Endothelial cell of umbilical vein (primary cell): ENCODE measurements at regions not wholly inside any gene's neighbourhood (a gene's known extent, or its start where the extent isn't known, plus 50 kb on each side); places are given as distances from the start of the nearest gene placed in this dataset.

ENCODE experiments used
- BruUV-seq: library from RNA; stranded (reverse); fragments of 400-500 nt; replicated peaks from 2 replicates; lab custom pipeline; 2021; lab: Mats Ljungman, UMichigan
- CTCF ChIA-PET: fragments of 300-600, 350-600 bp; sonication (Branson Sonifier 250); formaldehyde crosslinking; loops from one replicate; lab custom pipeline; 2021; ENCODE audit warnings: antibody characterized with exemption, inconsistent platforms; lab: Charles Lee
- POLR2A ChIA-PET: fragments of 300-600, 350-600 bp; sonication (Branson Sonifier 250); formaldehyde crosslinking; loops from one replicate; lab custom pipeline; 2021; ENCODE audit warnings: antibody characterized with exemption, inconsistent platforms; lab: Charles Lee
- DNase-seq: peaks from one replicate; pipeline ENCODE4 v3.0.0-alpha.2; 2011; ENCODE audit warnings: low read depth, low spot score
- FAIRE-seq: peaks from 2 replicates; lab custom pipeline; 2011; peaks lifted over from hg19 to GRCh38; lab: Jason Lieb, UNC
- H2AFZ ChIP-seq: 2 replicates; pipeline ENCODE4 v1.6.0; 2012; ENCODE audit warnings: low read depth, low read length, control low read depth, inconsistent platforms
- H3K27ac ChIP-seq: 2 replicates; pipeline ENCODE4 v1.5.1; 2011; ENCODE audit warnings: low read depth, mild to moderate bottlenecking, control low read depth, low read length, moderate library complexity; ENCODE audit not compliant: insufficient read depth
- H3K27me3 ChIP-seq, 2 experiments: 2 replicates each; pipeline versions ENCODE4 v1.6.0 to v1.6.1; 2011; ENCODE audit warnings: low read length in 2 of 2, mixed read lengths in 1 of 2; ENCODE audit not compliant: control insufficient read depth in 2 of 2, insufficient read depth in 2 of 2
- H3K36me3 ChIP-seq, 2 experiments: 2 replicates in 1 of 2; 3 replicates in 1 of 2; pipeline ENCODE4 v1.5.1; 2011; ENCODE audit warnings: low read length in 2 of 2, mild to moderate bottlenecking in 1 of 2, moderate library complexity in 1 of 2; ENCODE audit not compliant: control insufficient read depth in 2 of 2, insufficient read depth in 2 of 2; ENCODE audit errors: extremely low read depth in 1 of 2
- H3K4me1 ChIP-seq: 3 replicates; pipeline ENCODE4 v1.5.1; 2011; ENCODE audit warnings: mild to moderate bottlenecking, low read length; ENCODE audit not compliant: control insufficient read depth, insufficient read depth; ENCODE audit errors: extremely low read depth
- H3K4me2 ChIP-seq: 2 replicates; pipeline ENCODE4 v1.6.1; 2011; ENCODE audit warnings: low read length, control low read depth, mixed read lengths; ENCODE audit not compliant: insufficient read depth
- H3K4me3 ChIP-seq, 3 experiments: fragments of 200-600 bp in 1 of 3; sonication (generic), shearing (Covaris generic) in 1 of 3; replicated peaks in 1 of 3; 2 replicates each; pipeline ENCODE4 v1.5.1; 2011 to 2016; ENCODE audit warnings: control low read depth in 3 of 3, low read length in 3 of 3, mild to moderate bottlenecking in 2 of 3, inconsistent platforms in 1 of 3, low read depth in 1 of 3, moderate library complexity in 1 of 3; ENCODE audit not compliant: insufficient read depth in 1 of 3
- H3K79me2 ChIP-seq: 2 replicates; pipeline ENCODE4 v1.6.0; 2012; ENCODE audit warnings: low read length, inconsistent platforms; ENCODE audit not compliant: control insufficient read depth, insufficient read depth
- H3K9ac ChIP-seq: replicated peaks from 2 replicates; pipeline ENCODE3; 2011; ENCODE audit warnings: low read length, control low read depth; ENCODE audit not compliant: insufficient read depth; ENCODE audit errors: extremely low read depth
- H3K9me1 ChIP-seq: replicated peaks from 3 replicates; pipeline ENCODE4 v1.6.0; 2011; ENCODE audit warnings: mild to moderate bottlenecking, low read length; ENCODE audit not compliant: control insufficient read depth, insufficient read depth; ENCODE audit errors: extremely low read depth
- H3K9me3 ChIP-seq: replicated peaks from 2 replicates; pipeline ENCODE4 v1.5.1; 2012; ENCODE audit warnings: low read length, inconsistent platforms; ENCODE audit not compliant: control insufficient read depth, insufficient read depth
- H4K20me1 ChIP-seq: replicated peaks from 2 replicates; pipeline ENCODE3; 2011; ENCODE audit warnings: mild to moderate bottlenecking, low read length; ENCODE audit not compliant: control insufficient read depth, insufficient read depth; ENCODE audit errors: extremely low read depth
- EZH2 ChIP-seq: IDR thresholded peaks from 2 replicates; pipeline ENCODE4 v1.6.1; 2012; ENCODE audit warnings: borderline replicate concordance, low read depth, mild to moderate bottlenecking, moderate library complexity, low read length, inconsistent platforms; ENCODE audit not compliant: severe bottlenecking
- FOS ChIP-seq: IDR thresholded peaks from 2 replicates; pipeline ENCODE4 v1.6.1; 2011; ENCODE audit warnings: mild to moderate bottlenecking, low read length, moderate library complexity, borderline replicate concordance; ENCODE audit not compliant: insufficient read depth
- GATA2 ChIP-seq: IDR thresholded peaks from 2 replicates; pipeline ENCODE4 v1.7.0; 2011; ENCODE audit warnings: low read depth, mild to moderate bottlenecking, moderate library complexity, mixed read lengths, low read length; ENCODE audit not compliant: insufficient read length, insufficient read depth
- JUN ChIP-seq: IDR thresholded peaks from 2 replicates; pipeline ENCODE4 v1.6.1; 2011; ENCODE audit warnings: borderline replicate concordance, low read depth; ENCODE audit not compliant: insufficient read length, insufficient read depth
- MYC ChIP-seq: IDR thresholded peaks from one replicate; pipeline ENCODE4 v1.6.1; 2011; ENCODE audit warnings: mild to moderate bottlenecking, low read depth, low read length
- POLR2A ChIP-seq: IDR thresholded peaks from 2 replicates; pipeline ENCODE4 v1.6.1; 2012; ENCODE audit warnings: low read depth, mild to moderate bottlenecking, control low read depth, low read length
- POLR2AphosphoS5 ChIP-seq: IDR thresholded peaks from 2 replicates; pipeline ENCODE4 v1.6.1; 2012; ENCODE audit warnings: low read depth, mild to moderate bottlenecking, control low read depth, low read length, moderate library complexity; ENCODE audit not compliant: insufficient read depth
- dilution Hi-C: fragments of 300-500 bp; cut with MboI; formaldehyde crosslinking; loops from one replicate; pipeline ENCODE4 v1.15.0; 2019; ENCODE audit warnings: low sequenced_read_pairs; ENCODE audit not compliant: extremely low pct_ligation_motif_present
- intact Hi-C: fragments of 100-400 bp; cut with micrococcal nuclease; formaldehyde crosslinking; loops from one replicate; pipeline ENCODE4 v1.10.0; 2022
- TF ChIP-seq, protein P1 (sequence below), 2 donors: IDR thresholded peaks; 1 replicate in 1 of 2; 2 replicates in 1 of 2; pipeline ENCODE4 v1.5.1; 2011; ENCODE audit warnings: low read length in 2 of 2, mild to moderate bottlenecking in 2 of 2, moderate library complexity in 2 of 2, control low read depth in 1 of 2, inconsistent platforms in 1 of 2, low read depth in 1 of 2; ENCODE audit not compliant: insufficient read depth in 1 of 2; ENCODE audit errors: extremely low read depth in 1 of 2
- TF ChIP-seq, protein P2 (sequence below): IDR thresholded peaks from 2 replicates; pipeline ENCODE4 v1.6.1; 2011; ENCODE audit not compliant: insufficient read depth, insufficient read length

DNA sequence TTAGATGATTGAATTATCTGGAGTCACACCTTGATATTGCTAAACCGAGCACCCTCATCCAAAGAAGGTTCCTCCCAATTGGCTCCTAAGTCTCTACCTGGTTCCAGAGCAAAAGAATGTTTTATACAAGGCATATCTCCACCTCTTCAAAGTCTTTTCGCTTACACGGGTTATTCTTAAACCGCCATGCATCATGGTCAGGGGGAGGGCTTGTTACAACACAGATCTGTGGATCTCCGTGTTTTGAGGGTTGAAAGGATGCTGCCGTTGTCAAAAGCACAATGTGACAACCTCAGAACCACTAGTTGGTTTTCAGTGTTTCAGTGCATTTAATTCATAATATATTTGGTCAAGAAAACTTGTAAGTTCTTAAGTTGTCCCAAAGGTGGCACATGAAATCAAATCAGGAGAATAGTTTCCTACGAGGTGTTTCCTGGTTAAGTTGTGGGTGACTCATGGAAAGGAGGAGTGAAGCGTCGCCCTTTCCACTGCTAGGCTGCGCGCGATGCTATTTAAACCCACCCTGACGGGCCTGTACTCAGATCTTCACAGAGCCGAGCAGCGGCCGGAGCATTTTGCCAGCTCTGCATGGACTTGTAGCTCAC, 1531.6 kb upstream of the TPTE start:
- intact Hi-C loops, result no loop called here
- H3K4me1 ChIP-seq, result no peaks in the 10 kb centered on the region
- H3K9ac ChIP-seq, result no peak overlapping the region

DNA sequence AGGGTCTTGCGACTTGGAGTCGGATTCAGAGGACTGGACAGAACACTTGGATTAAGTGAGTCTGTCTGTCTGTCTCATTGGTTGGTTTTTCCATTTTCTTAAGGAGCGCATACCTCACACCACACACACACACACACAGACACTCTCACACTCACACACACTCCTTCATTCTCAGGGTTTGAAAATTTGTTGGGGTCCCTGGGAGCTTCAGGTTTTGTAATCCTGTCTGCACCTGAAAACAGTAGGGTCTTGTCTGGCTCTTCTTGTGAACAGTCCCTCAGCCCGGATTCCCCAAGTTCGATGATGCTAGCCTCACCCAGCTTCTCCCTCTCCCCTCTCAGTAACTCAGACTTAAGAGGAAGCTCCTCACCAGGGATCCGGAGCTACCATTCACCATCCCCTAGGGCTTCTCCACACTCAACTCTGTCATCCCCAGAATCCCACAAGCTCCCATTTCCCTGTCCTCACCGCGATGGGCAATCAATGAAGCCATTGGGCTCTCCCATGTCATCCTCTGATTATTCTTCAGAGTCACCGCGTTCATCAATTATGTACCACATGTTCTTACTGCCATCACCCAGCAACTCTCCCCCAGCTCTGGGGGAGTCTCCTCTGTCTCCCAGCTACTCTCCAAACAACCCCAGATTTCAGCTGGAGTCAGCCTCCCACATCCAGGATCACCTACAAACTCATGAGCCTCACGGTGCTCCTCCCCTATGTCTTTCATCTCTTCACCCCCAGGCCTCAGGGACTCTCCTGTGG, 1530.9 kb upstream of the TPTE start:
- dilution Hi-C loops, result no loop called here
- H3K4me2 ChIP-seq, result no peak overlapping the region
- CTCF ChIA-PET, result no interaction called here

More for the DNA sequence above, 1531.6 kb upstream of the TPTE start:
- Histone ChIP-seq H2AFZ (no peak overlapping the region), H3K9me3 (peaks cover 35% of the 10 kb centered on the region), H3K9me1 (no peaks in the 10 kb centered on the region), H3K79me2 (no peaks in the 10 kb centered on the region), H3K4me3 (no peak overlapping the region), H4K20me1 (no peaks in the 10 kb centered on the region), H3K27me3 (no peaks in the 10 kb centered on the region), H3K4me2 (no peak overlapping the region), H3K36me3 (no peaks in the 10 kb centered on the region), H3K27ac (no peak overlapping the region)
- POLR2A ChIA-PET, result no interaction called here
- BruUV-seq, result no TSS peak
- no peak for FAIRE-seq
- TF ChIP-seq GATA2, result no peak
- TF ChIP-seq EZH2, result no peak
- no peak for TF ChIP-seq POLR2AphosphoS5
- CTCF ChIA-PET, result no interaction called here
- DNase-seq, result peak; percentile 15
- dilution Hi-C loops, result no loop called here

More for the DNA sequence above, 1530.9 kb upstream of the TPTE start:
- H3K79me2 ChIP-seq, result no peaks in the 10 kb centered on the region
- intact Hi-C loops, result no loop called here
- no peak overlapping the region for H3K27ac ChIP-seq
- FAIRE-seq (no peak), DNase-seq (no peak)
- H4K20me1 ChIP-seq, result no peaks in the 10 kb centered on the region
- H3K9me1 ChIP-seq, result no peaks in the 10 kb centered on the region
- H3K36me3 ChIP-seq, result no peaks in the 10 kb centered on the region
- H3K27me3 ChIP-seq, result no peaks in the 10 kb centered on the region
- no peak for TF ChIP-seq EZH2
- no peak for TF ChIP-seq MYC
- TF ChIP-seq POLR2AphosphoS5, result no peak
- TF ChIP-seq, protein P1, sequence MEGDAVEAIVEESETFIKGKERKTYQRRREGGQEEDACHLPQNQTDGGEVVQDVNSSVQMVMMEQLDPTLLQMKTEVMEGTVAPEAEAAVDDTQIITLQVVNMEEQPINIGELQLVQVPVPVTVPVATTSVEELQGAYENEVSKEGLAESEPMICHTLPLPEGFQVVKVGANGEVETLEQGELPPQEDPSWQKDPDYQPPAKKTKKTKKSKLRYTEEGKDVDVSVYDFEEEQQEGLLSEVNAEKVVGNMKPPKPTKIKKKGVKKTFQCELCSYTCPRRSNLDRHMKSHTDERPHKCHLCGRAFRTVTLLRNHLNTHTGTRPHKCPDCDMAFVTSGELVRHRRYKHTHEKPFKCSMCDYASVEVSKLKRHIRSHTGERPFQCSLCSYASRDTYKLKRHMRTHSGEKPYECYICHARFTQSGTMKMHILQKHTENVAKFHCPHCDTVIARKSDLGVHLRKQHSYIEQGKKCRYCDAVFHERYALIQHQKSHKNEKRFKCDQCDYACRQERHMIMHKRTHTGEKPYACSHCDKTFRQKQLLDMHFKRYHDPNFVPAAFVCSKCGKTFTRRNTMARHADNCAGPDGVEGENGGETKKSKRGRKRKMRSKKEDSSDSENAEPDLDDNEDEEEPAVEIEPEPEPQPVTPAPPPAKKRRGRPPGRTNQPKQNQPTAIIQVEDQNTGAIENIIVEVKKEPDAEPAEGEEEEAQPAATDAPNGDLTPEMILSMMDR (IDR thresholded peaks at IDR 0.05; ENCODE audit: extremely low read depth in 1 of 2, insufficient read depth in 1 of 2, low read depth in 1 of 2, low read length in 2 of 2), result no peak
- TF ChIP-seq, protein P2, sequence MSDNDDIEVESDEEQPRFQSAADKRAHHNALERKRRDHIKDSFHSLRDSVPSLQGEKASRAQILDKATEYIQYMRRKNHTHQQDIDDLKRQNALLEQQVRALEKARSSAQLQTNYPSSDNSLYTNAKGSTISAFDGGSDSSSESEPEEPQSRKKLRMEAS, result no peak
- no peak for TF ChIP-seq GATA2
- TF ChIP-seq POLR2A, result no peak
- no peak for TF ChIP-seq JUN
- TF ChIP-seq FOS, result no peak
- no peak overlapping the region for H3K9ac ChIP-seq
- BruUV-seq, result no TSS peak
- POLR2A ChIA-PET, result no interaction called here
- H2AFZ ChIP-seq, result no peak overlapping the region
- no peak overlapping the region for H3K4me3 ChIP-seq
- H3K9me3 ChIP-seq, result peaks cover 37% of the 10 kb centered on the region
- no peaks in the 10 kb centered on the region for H3K4me1 ChIP-seq
